Panc1 (cell line): ENCODE measurements at regions not wholly inside any gene's neighbourhood (a gene's known extent, or its start where the extent isn't known, plus 50 kb on each side); places are given as distances from the start of the nearest gene placed in this dataset.

Experiments
- ATAC-seq: fragments of 200-7000 bp; cut with Tn5 transposase; 2 replicates; pipeline ENCODE4 v1.9.1; 2020; ENCODE audit warnings: mild to moderate bottlenecking, moderate library complexity
- BruUV-seq: library from RNA; stranded (reverse); fragments of 400-500 nt; replicated peaks from 2 replicates; lab custom pipeline; 2021; lab: Mats Ljungman, UMichigan
- CTCF ChIA-PET: fragments of 300-600 bp; sonication (Branson Sonifier 250); formaldehyde crosslinking; loops from one replicate; lab custom pipeline; 2022; ENCODE audit warnings: antibody characterized with exemption; lab: Charles Lee
- POLR2A ChIA-PET: fragments of 300-600 bp; sonication (Branson Sonifier 250); formaldehyde crosslinking; loops from one replicate; lab custom pipeline; 2022; ENCODE audit warnings: antibody characterized with exemption; lab: Charles Lee
- DNase-seq: peaks from one replicate; pipeline ENCODE4 v3.0.0-alpha.2; 2010; ENCODE audit warnings: low read depth, low spot score
- H3K27ac ChIP-seq: 2 replicates; pipeline ENCODE4 v1.5.1; 2011; ENCODE audit warnings: mild to moderate bottlenecking, low read length, inconsistent platforms
- H3K27me3 ChIP-seq: fragments of 200-500 bp; sonication (Bioruptor generic); 2 replicates; pipeline ENCODE4 v1.6.0; 2014; ENCODE audit warnings: low read length, inconsistent platforms; ENCODE audit not compliant: control insufficient read depth, insufficient read depth
- H3K36me3 ChIP-seq: fragments of 200-500 bp; sonication (Bioruptor generic); 2 replicates; pipeline ENCODE4 v1.5.1; 2014; ENCODE audit warnings: inconsistent platforms, mild to moderate bottlenecking, low read length, moderate library complexity; ENCODE audit not compliant: control insufficient read depth, insufficient read depth
- H3K4me1 ChIP-seq: 2 replicates; pipeline ENCODE4 v1.5.1; 2011; ENCODE audit warnings: inconsistent platforms, mild to moderate bottlenecking, low read length, moderate library complexity; ENCODE audit not compliant: control insufficient read depth, insufficient read depth
- H3K4me3 ChIP-seq, 2 experiments: 2 replicates each; pipeline ENCODE4 v1.5.1; 2011 to 2012; ENCODE audit warnings: low read depth in 2 of 2, low read length in 2 of 2, mild to moderate bottlenecking in 2 of 2, inconsistent platforms in 1 of 2, moderate library complexity in 1 of 2
- H3K9me3 ChIP-seq: fragments of 200-500 bp; sonication (Bioruptor generic); 2 replicates; pipeline ENCODE4 v1.5.1; 2014; ENCODE audit warnings: low read depth, mild to moderate bottlenecking, inconsistent platforms, low read length, moderate library complexity; ENCODE audit not compliant: control insufficient read depth, insufficient read depth
- POLR2AphosphoS5 ChIP-seq: IDR thresholded peaks from 2 replicates; pipeline ENCODE4 v1.6.1; 2012; ENCODE audit warnings: mild to moderate bottlenecking, low read depth, low read length, moderate library complexity
- SIN3A ChIP-seq: IDR thresholded peaks from 2 replicates; pipeline ENCODE4 v1.6.1; 2012; ENCODE audit warnings: low read depth, mild to moderate bottlenecking, low read length, moderate library complexity, borderline replicate concordance; ENCODE audit not compliant: insufficient read depth
- TCF7L2 ChIP-seq: IDR thresholded peaks from 2 replicates; pipeline ENCODE4 v1.6.1; 2011; ENCODE audit warnings: mild to moderate bottlenecking, low read depth, low read length, inconsistent platforms
- in situ Hi-C: cut with HindIII; loops from 2 replicates; pipeline ENCODE4 v1.10.0; 2016; ENCODE audit warnings: low sequenced_read_pairs, low pct_unique_long_range_greater_than_20kb
- intact Hi-C: fragments of 100-400 bp; cut with micrococcal nuclease; formaldehyde crosslinking; loops from one replicate; pipeline ENCODE4 v1.10.0; 2022; ENCODE audit not compliant: unreplicated experiment
- TF ChIP-seq, protein P1 (sequence below): fragments of 450-650 bp; IDR thresholded peaks from 2 replicates; pipeline ENCODE4 v1.5.1; 2017; ENCODE audit warnings: mild to moderate bottlenecking
- TF ChIP-seq, protein P2 (sequence below), 2 experiments: IDR thresholded peaks; 2 replicates each; pipeline ENCODE4 v1.6.1; 2011 to 2012; ENCODE audit warnings: low read depth in 2 of 2, control low read depth in 1 of 2, low read length in 1 of 2, mild to moderate bottlenecking in 1 of 2, moderate library complexity in 1 of 2; ENCODE audit not compliant: insufficient read depth in 1 of 2

DNA sequence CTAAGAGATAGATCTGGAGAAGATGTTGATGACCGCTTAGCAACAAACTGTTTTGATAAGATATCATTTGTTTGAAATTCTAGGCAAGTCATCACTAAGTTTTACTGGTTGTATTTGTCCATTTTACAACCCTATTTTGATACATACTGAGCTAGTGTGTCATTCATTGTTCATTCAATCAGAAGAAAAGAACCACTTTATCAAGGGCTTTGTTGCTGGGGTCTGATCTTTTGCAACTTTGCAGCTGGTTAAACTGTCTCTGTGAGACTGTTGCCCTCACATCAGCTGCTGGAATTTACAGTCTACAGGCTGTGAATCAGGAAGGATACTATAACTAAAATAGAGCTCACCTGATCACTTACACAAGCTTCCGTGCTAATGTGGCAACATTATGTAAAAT, 290.5 kb downstream of the RFC3 start:
- DNase-seq, result no peak
- intact Hi-C loops, result no loop called here
- H3K27me3 ChIP-seq, result no peaks in the 10 kb centered on the region
- in situ Hi-C loops, result no loop called here
- BruUV-seq, result no TSS peak
- CTCF ChIA-PET, result no interaction called here
- POLR2A ChIA-PET, result no interaction called here
- no peak overlapping the region for H3K4me3 ChIP-seq
- no peak for ATAC-seq
- TF ChIP-seq, protein P1, sequence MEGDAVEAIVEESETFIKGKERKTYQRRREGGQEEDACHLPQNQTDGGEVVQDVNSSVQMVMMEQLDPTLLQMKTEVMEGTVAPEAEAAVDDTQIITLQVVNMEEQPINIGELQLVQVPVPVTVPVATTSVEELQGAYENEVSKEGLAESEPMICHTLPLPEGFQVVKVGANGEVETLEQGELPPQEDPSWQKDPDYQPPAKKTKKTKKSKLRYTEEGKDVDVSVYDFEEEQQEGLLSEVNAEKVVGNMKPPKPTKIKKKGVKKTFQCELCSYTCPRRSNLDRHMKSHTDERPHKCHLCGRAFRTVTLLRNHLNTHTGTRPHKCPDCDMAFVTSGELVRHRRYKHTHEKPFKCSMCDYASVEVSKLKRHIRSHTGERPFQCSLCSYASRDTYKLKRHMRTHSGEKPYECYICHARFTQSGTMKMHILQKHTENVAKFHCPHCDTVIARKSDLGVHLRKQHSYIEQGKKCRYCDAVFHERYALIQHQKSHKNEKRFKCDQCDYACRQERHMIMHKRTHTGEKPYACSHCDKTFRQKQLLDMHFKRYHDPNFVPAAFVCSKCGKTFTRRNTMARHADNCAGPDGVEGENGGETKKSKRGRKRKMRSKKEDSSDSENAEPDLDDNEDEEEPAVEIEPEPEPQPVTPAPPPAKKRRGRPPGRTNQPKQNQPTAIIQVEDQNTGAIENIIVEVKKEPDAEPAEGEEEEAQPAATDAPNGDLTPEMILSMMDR, result no peak
- TF ChIP-seq SIN3A (no peak), POLR2AphosphoS5 (no peak), TCF7L2 (no peak)
- TF ChIP-seq, protein P2, sequence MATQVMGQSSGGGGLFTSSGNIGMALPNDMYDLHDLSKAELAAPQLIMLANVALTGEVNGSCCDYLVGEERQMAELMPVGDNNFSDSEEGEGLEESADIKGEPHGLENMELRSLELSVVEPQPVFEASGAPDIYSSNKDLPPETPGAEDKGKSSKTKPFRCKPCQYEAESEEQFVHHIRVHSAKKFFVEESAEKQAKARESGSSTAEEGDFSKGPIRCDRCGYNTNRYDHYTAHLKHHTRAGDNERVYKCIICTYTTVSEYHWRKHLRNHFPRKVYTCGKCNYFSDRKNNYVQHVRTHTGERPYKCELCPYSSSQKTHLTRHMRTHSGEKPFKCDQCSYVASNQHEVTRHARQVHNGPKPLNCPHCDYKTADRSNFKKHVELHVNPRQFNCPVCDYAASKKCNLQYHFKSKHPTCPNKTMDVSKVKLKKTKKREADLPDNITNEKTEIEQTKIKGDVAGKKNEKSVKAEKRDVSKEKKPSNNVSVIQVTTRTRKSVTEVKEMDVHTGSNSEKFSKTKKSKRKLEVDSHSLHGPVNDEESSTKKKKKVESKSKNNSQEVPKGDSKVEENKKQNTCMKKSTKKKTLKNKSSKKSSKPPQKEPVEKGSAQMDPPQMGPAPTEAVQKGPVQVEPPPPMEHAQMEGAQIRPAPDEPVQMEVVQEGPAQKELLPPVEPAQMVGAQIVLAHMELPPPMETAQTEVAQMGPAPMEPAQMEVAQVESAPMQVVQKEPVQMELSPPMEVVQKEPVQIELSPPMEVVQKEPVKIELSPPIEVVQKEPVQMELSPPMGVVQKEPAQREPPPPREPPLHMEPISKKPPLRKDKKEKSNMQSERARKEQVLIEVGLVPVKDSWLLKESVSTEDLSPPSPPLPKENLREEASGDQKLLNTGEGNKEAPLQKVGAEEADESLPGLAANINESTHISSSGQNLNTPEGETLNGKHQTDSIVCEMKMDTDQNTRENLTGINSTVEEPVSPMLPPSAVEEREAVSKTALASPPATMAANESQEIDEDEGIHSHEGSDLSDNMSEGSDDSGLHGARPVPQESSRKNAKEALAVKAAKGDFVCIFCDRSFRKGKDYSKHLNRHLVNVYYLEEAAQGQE (IDR thresholded peaks at IDR 0.05; ENCODE audit: insufficient read depth in 1 of 2, low read depth in 2 of 2, low read length in 1 of 2), result no peak
- no peaks in the 10 kb centered on the region for H3K36me3 ChIP-seq
- H3K4me1 ChIP-seq, result no peaks in the 10 kb centered on the region
- no peak overlapping the region for H3K27ac ChIP-seq
- H3K9me3 ChIP-seq, result no peaks in the 10 kb centered on the region

DNA sequence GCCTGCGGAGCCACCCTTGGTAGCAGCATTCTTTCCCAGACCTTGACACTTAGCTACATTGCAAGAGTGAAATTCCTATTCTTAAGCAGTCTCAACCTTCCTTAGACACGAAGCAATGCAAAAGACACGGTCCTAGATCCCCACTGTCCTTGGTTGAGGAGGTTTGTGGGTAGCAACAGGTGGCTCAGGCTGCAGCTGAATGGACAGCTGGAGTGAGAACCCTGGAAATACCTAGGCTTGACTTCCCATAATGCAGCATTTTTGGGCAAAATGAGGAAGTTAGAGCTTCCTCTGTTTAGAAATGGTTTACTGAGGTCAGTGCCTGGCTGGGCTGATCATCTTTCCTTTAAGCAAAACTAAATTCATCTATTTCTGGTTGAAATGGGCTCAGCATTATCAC, 296.6 kb downstream of the RFC3 start:
- no peak overlapping the region for H3K4me3 ChIP-seq
- no peak overlapping the region for H3K27ac ChIP-seq
- H3K4me1 ChIP-seq, result no peaks in the 10 kb centered on the region
- no peaks in the 10 kb centered on the region for H3K27me3 ChIP-seq
- CTCF ChIA-PET, result no interaction called here
- H3K9me3 ChIP-seq, result no peaks in the 10 kb centered on the region
- BruUV-seq, result no TSS peak
- intact Hi-C loops, result no loop called here
- TF ChIP-seq TCF7L2, result no peak
- H3K36me3 ChIP-seq, result no peaks in the 10 kb centered on the region
- in situ Hi-C loops, result no loop called here
- ATAC-seq (no peak), DNase-seq (no peak)
- POLR2A ChIA-PET, result no interaction called here

DNA sequence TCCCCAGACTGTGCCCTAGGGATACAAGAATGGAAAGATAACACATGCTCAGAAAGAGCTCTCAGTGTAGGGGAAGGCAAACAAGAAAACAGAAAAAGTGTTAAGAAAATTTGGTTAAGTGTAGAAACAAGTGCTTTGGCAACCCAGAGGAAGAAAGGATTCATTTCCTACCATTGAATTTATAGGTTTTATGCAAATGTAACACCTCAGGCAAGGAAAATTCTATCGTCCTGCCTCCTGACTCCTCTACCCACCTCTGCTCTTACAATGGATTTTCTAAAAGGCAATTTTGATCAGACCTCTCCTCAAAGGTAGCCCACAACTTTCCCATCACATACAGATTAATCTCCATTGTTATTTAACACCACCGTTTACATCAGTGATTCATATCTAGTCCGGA, 298.7 kb downstream of the RFC3 start:
- ATAC-seq (no peak), DNase-seq (no peak)
- intact Hi-C loops, result no loop called here
- in situ Hi-C loops, result no loop called here
- no peaks in the 10 kb centered on the region for H3K4me1 ChIP-seq
- no peaks in the 10 kb centered on the region for H3K9me3 ChIP-seq
- CTCF ChIA-PET, result no interaction called here
- H3K27me3 ChIP-seq, result no peaks in the 10 kb centered on the region
- H3K36me3 ChIP-seq, result no peaks in the 10 kb centered on the region
- no TSS peak for BruUV-seq
- no peak overlapping the region for H3K27ac ChIP-seq
- no peak overlapping the region for H3K4me3 ChIP-seq
- POLR2A ChIA-PET, result no interaction called here
- TF ChIP-seq TCF7L2 (no peak), POLR2AphosphoS5 (no peak), SIN3A (no peak)
- TF ChIP-seq, protein P2 (IDR thresholded peaks at IDR 0.05; ENCODE audit: insufficient read depth in 1 of 2, low read depth in 2 of 2, low read length in 1 of 2), result no peak
- TF ChIP-seq, protein P1, result no peak
